Liver (tissue), 8 donors: ENCODE measurements at regions not wholly inside any gene's neighbourhood (a gene's known extent, or its start where the extent isn't known, plus 50 kb on each side); places are given as distances from the start of the nearest gene placed in this dataset.

Experiments
- DNase-seq: peaks from one replicate; pipeline ENCODE4 v3.0.0-alpha.2; 2017; ENCODE audit warnings: low spot score
- H3K27ac ChIP-seq, 2 donors: one replicate each; pipeline ENCODE4 v1.7.0; 2013; ENCODE audit warnings: inconsistent platforms in 2 of 2, low read length in 2 of 2, control low read depth in 1 of 2, low read depth in 1 of 2, mild to moderate bottlenecking in 1 of 2
- H3K27me3 ChIP-seq, 4 donors: one replicate each; pipeline versions ENCODE4 v1.6.1 to v1.7.0; 2013; ENCODE audit warnings: low read length in 3 of 4, inconsistent platforms in 1 of 4, mild to moderate bottlenecking in 1 of 4, moderate library complexity in 1 of 4; ENCODE audit not compliant: control insufficient read depth in 4 of 4, insufficient read depth in 4 of 4
- H3K36me3 ChIP-seq, 4 donors: one replicate each; pipeline versions ENCODE4 v1.6.1 to v1.7.0; 2013; ENCODE audit warnings: low read length in 3 of 4, mild to moderate bottlenecking in 3 of 4, low read depth in 1 of 4, moderate library complexity in 1 of 4; ENCODE audit not compliant: control insufficient read depth in 4 of 4, insufficient read depth in 3 of 4
- H3K4me1 ChIP-seq, 4 donors: one replicate each; pipeline versions ENCODE4 v1.6.1 to v1.7.0; 2013; ENCODE audit warnings: low read length in 3 of 4, mild to moderate bottlenecking in 3 of 4, moderate library complexity in 1 of 4; ENCODE audit not compliant: control insufficient read depth in 4 of 4, insufficient read depth in 4 of 4
- H3K4me3 ChIP-seq, 3 donors: one replicate each; pipeline versions ENCODE4 v1.6.1 to v1.7.0; 2013; ENCODE audit warnings: low read length in 3 of 3, control low read depth in 1 of 3, low read depth in 1 of 3, mild to moderate bottlenecking in 1 of 3
- H3K9ac ChIP-seq, 2 donors: one replicate each; pipeline ENCODE4 v1.7.0; 2013; ENCODE audit warnings: low read length in 2 of 2, mild to moderate bottlenecking in 2 of 2, moderate library complexity in 2 of 2, control low read depth in 1 of 2, low read depth in 1 of 2
- H3K9me3 ChIP-seq, 4 donors: one replicate each; pipeline versions ENCODE4 v1.6.1 to v1.7.0; 2013; ENCODE audit warnings: low read length in 3 of 4; ENCODE audit not compliant: control insufficient read depth in 4 of 4
- ATF3 ChIP-seq: IDR thresholded peaks from 2 replicates; pipeline ENCODE4 v1.6.1; 2016; ENCODE audit warnings: antibody characterized with exemption
- CTCF ChIP-seq: fragments of 150-350 bp; IDR thresholded peaks from 2 replicates; pipeline ENCODE4 v1.5.1; 2017; ENCODE audit warnings: improper control_type of control experiment, low read depth, low read length; ENCODE audit not compliant: missing input control
- EGR1 ChIP-seq, 2 donors: IDR thresholded peaks; 2 replicates each; pipeline ENCODE4 v1.6.1; 2016 to 2018; ENCODE audit warnings: antibody characterized with exemption in 2 of 2, low read depth in 2 of 2
- FOXA1 ChIP-seq: IDR thresholded peaks from 2 replicates; pipeline ENCODE4 v1.6.1; 2016; ENCODE audit warnings: antibody characterized with exemption
- FOXA2 ChIP-seq: IDR thresholded peaks from 2 replicates; pipeline ENCODE4 v1.6.1; 2016; ENCODE audit warnings: antibody characterized with exemption
- HNF4A ChIP-seq, 2 donors: conservative IDR thresholded peaks; 2 replicates each; pipeline ENCODE4 v1.6.1; 2016; ENCODE audit warnings: antibody characterized with exemption in 2 of 2, mild to moderate bottlenecking in 2 of 2
- HNF4G ChIP-seq: IDR thresholded peaks from 2 replicates; pipeline ENCODE4 v1.6.1; 2016; ENCODE audit warnings: antibody characterized with exemption
- JUND ChIP-seq, 2 donors: IDR thresholded peaks; 2 replicates each; pipeline ENCODE4 v1.6.1; 2016; ENCODE audit warnings: antibody characterized with exemption in 2 of 2
- MAX ChIP-seq: IDR thresholded peaks from 2 replicates; pipeline ENCODE4 v1.6.1; 2016; ENCODE audit warnings: antibody characterized with exemption
- NR2F2 ChIP-seq: IDR thresholded peaks from 2 replicates; pipeline ENCODE4 v1.6.1; 2016; ENCODE audit warnings: antibody characterized with exemption
- RAD21 ChIP-seq, 2 donors: IDR thresholded peaks; 2 replicates each; pipeline ENCODE4 v1.6.1; 2016; ENCODE audit warnings: antibody characterized with exemption in 2 of 2, mild to moderate bottlenecking in 2 of 2
- SP1 ChIP-seq: IDR thresholded peaks from 2 replicates; pipeline ENCODE4 v1.6.1; 2018; ENCODE audit warnings: antibody characterized with exemption, mild to moderate bottlenecking
- TAF1 ChIP-seq: conservative IDR thresholded peaks from 2 replicates; pipeline ENCODE4 v1.6.1; 2016; ENCODE audit warnings: antibody characterized with exemption, mild to moderate bottlenecking
- YY1 ChIP-seq: IDR thresholded peaks from 2 replicates; pipeline ENCODE4 v1.6.1; 2016; ENCODE audit warnings: antibody characterized with exemption, mild to moderate bottlenecking
- WGBS: extraction: QIAGEN DNeasy Blood & Tissue Kit; methylation state at CpG from one replicate; pipeline ENCODE4 v1.1.7; 2013; 5-methylcytosine and 5-hydroxymethylcytosine counted together
- donor health status: healthy.
- donor health status: healthy.
- donor health status: healthy.
- donor health status: healthy.
- donor health status: healthy.

- H3K9me3 ChIP-seq = no peaks in the 10 kb centered on the region
- no peaks in the 10 kb centered on the region for H3K27me3 ChIP-seq
- 82% methylated on average over 1 of the region's 1 CpG for WGBS
- TF ChIP-seq MAX (no peak), HNF4A (conservative IDR thresholded peaks at IDR 0.05) (no peak), CTCF (no peak), FOXA1 (no peak), RAD21 (IDR thresholded peaks at IDR 0.05) (no peak), FOXA2 (no peak), TAF1 (no peak), NR2F2 (no peak)
- no peak for DNase-seq
- H3K9ac ChIP-seq = no peak overlapping the region
- no peaks in the 10 kb centered on the region for H3K36me3 ChIP-seq
- no peak overlapping the region for H3K27ac ChIP-seq
- no peak overlapping the region for H3K4me3 ChIP-seq
- no peaks in the 10 kb centered on the region for H3K4me1 ChIP-seq
Measured at GRCh38 chr2:184272056-184272455, 326.3 kb upstream of the ZNF804A start.

- no peak for DNase-seq
- Histone ChIP-seq H3K27me3 (no peaks in the 10 kb centered on the region), H3K9me3 (no peaks in the 10 kb centered on the region), H3K27ac (no peak overlapping the region), H3K9ac (no peak overlapping the region), H3K4me3 (no peak overlapping the region), H3K36me3 (no peaks in the 10 kb centered on the region), H3K4me1 (no peaks in the 10 kb centered on the region)
- WGBS = 51% methylated on average over 2 of the region's 2 CpGs
- no peak for TF ChIP-seq FOXA2
- no peak for TF ChIP-seq HNF4A (conservative IDR thresholded peaks at IDR 0.05)
- TF ChIP-seq CTCF = no peak
- TF ChIP-seq TAF1 = no peak
- TF ChIP-seq HNF4G = no peak
- TF ChIP-seq NR2F2 = no peak
- TF ChIP-seq ATF3 = no peak
- TF ChIP-seq SP1 = no peak
- TF ChIP-seq JUND (IDR thresholded peaks at IDR 0.05) = no peak
- TF ChIP-seq RAD21 (IDR thresholded peaks at IDR 0.05) = no peak
- no peak for TF ChIP-seq EGR1 (IDR thresholded peaks at IDR 0.05; ENCODE audit: low read depth in 2 of 2)
Measured at GRCh38 chr2:184294831-184295230, 303.5 kb upstream of the ZNF804A start.

- WGBS = 86% methylated on average over 2 of the region's 2 CpGs
- H3K36me3 ChIP-seq = no peaks in the 10 kb centered on the region
- H3K4me3 ChIP-seq = no peak overlapping the region
- no peak overlapping the region for H3K27ac ChIP-seq
- H3K4me1 ChIP-seq = no peaks in the 10 kb centered on the region
- TF ChIP-seq HNF4A (conservative IDR thresholded peaks at IDR 0.05) (no peak), RAD21 (IDR thresholded peaks at IDR 0.05) (no peak), YY1 (no peak), CTCF (no peak), ATF3 (no peak), TAF1 (no peak), EGR1 (IDR thresholded peaks at IDR 0.05; ENCODE audit: low read depth in 2 of 2) (no peak), FOXA1 (no peak), JUND (IDR thresholded peaks at IDR 0.05) (no peak), SP1 (no peak)
- no peak for DNase-seq
- H3K9ac ChIP-seq = no peak overlapping the region
- H3K27me3 ChIP-seq = no peaks in the 10 kb centered on the region
- H3K9me3 ChIP-seq = no peaks in the 10 kb centered on the region
Measured at GRCh38 chr2:184297085-184297484, 301.2 kb upstream of the ZNF804A start.
